Lower leg skin (tissue), 4 donors: ENCODE measurements at regions not wholly inside any gene's neighbourhood (a gene's known extent, or its start where the extent isn't known, plus 50 kb on each side); places are given as distances from the start of the nearest gene placed in this dataset.
"Not testable (repeated sequence)": the region's sequence is repeated elsewhere in the genome, so short reads cannot be mapped to it uniquely, and the experiment has no call there.

Source experiments
- DNase-seq, 2 donors: peaks; one replicate each; pipeline ENCODE4 v3.0.0-alpha.2; 2019; ENCODE audit warnings: low spot score in 2 of 2
- H3K4me3 ChIP-seq: fragments of 200-600 bp; sonication (generic); 2 replicates; pipeline ENCODE4 v1.5.1; 2017; ENCODE audit warnings: mild to moderate bottlenecking, low read depth; ENCODE audit not compliant: poor library complexity, severe bottlenecking
- POLR2A ChIP-seq, 2 donors: fragments of 450-650 bp; IDR thresholded peaks; one replicate each; pipeline ENCODE4 v1.6.1; 2016 to 2017; ENCODE audit warnings: antibody characterized with exemption in 2 of 2, mild to moderate bottlenecking in 1 of 2, moderate library complexity in 1 of 2
- WGBS, 2 donors: methylation state at CpG; one replicate each; pipeline ENCODE4 v1.1.5; 2018; 5-methylcytosine and 5-hydroxymethylcytosine counted together
- intact Hi-C: fragments of 100-400 bp; cut with DNase I; formaldehyde crosslinking; loops from one replicate; pipeline ENCODE4 v1.15.0; 2023; ENCODE audit warnings: low total_unique reads
- TF ChIP-seq, protein P1 (sequence below), 3 donors: fragments of 450-650 bp; IDR thresholded peaks; one replicate each; pipeline ENCODE4 v1.5.1; 2016; ENCODE audit warnings: antibody characterized with exemption in 3 of 3, mild to moderate bottlenecking in 3 of 3, moderate library complexity in 2 of 3

DNA sequence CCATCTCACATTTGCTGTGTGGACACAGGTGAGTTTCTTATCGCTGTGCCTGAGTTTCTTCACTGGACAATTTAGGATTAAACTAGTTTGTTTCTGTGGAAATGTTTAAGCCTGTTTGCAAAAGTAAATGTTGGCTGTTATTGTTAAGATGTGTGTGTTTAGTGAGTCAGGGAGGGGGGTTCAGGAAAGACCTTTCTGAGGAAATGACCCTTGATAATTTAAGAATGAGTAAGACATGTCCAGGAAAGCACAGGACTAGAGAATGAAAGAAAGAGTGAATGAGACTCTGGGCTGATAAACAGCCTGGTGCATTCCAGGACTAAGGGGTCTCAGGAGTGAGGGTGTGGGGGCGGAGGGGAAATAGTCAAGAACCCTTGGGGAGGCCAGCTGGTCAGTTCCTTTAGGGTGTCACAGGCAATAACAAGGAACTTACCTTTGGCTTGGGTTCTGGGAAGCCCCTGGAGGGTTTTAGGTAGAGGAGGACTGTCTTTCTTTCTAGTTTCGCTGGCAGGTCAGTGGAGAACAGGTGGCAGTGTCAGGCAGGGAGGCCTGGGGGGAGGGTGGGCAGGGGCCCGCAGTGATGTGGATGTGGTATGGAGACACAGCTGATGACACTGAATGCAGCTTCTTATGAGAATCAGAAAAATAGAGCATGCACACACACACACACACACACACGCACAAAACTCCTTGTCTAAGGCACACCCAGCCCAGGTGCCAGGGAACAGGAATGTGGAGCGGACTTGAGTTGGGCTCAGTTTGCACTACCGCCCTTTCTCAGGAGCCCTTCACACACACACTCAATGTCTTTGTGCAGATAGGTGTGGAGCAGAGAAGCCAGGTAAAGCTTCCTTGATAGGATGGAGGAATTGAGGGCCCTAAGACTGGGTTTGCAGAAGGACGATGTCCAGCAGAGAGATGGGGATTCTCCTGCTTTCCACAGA is 1005.5 kb downstream of the VRK1 start:
- WGBS, 2 donors: 94% methylated on average over 8 of the region's 8 CpGs
- no peak overlapping the region for H3K4me3 ChIP-seq
- TF ChIP-seq POLR2A (IDR thresholded peaks at IDR 0.05): no peak
- TF ChIP-seq, protein P1, sequence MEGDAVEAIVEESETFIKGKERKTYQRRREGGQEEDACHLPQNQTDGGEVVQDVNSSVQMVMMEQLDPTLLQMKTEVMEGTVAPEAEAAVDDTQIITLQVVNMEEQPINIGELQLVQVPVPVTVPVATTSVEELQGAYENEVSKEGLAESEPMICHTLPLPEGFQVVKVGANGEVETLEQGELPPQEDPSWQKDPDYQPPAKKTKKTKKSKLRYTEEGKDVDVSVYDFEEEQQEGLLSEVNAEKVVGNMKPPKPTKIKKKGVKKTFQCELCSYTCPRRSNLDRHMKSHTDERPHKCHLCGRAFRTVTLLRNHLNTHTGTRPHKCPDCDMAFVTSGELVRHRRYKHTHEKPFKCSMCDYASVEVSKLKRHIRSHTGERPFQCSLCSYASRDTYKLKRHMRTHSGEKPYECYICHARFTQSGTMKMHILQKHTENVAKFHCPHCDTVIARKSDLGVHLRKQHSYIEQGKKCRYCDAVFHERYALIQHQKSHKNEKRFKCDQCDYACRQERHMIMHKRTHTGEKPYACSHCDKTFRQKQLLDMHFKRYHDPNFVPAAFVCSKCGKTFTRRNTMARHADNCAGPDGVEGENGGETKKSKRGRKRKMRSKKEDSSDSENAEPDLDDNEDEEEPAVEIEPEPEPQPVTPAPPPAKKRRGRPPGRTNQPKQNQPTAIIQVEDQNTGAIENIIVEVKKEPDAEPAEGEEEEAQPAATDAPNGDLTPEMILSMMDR (IDR thresholded peaks at IDR 0.05): no peak
- DNase-seq: no peak
- intact Hi-C loops: no loop called here

DNA sequence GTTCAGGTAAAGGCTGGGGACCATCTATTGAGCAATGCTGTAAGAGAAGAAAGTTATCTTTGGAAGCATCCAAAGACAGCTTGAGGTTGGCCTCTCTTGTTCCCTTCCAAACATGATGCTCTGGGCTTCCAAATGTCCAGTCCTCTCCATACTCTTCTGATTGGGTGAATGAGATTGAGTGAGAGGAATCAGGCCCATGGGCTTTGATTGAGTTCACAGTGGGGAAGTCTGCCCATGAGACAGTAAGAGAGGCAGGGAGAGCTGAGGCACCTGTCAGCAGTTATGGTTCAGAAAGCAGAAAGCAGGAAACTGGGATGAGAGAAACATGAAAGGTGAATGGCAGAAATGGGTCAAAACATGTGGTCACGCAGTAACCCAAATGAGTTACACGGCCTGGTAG is 1006.9 kb downstream of the VRK1 start:
- WGBS, 2 donors: 66 to 70% methylated on average over 2 of the region's 2 CpGs
- TF ChIP-seq POLR2A (IDR thresholded peaks at IDR 0.05): no peak
- TF ChIP-seq, protein P1 (IDR thresholded peaks at IDR 0.05): no peak
- intact Hi-C loops: no loop called here
- H3K4me3 ChIP-seq: no peak overlapping the region
- DNase-seq: no peak

DNA sequence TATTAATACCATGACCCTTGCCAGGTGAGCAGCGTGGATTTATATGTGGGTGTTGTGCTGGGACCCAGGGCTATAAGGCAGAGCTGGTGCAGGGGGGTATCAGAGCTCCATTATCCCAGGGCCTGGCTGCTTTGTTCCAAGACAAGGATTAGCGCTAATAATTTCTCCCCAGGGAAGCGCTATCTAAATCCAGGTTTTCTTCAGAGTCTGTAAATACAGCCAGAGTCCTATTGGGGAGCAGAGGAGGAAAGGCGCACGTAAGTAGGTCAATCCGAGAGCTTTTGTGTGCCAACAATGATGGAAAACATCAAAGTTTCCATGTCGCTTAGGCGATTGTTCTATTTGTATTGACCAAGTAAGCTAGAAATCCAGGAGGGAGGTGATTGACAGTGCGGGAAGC is 1009.7 kb downstream of the VRK1 start:
- H3K4me3 ChIP-seq: no peak overlapping the region
- WGBS, 2 donors: 60 to 69% methylated on average over 9 of the region's 9 CpGs
- intact Hi-C loops: no loop called here
- DNase-seq: no peak
- TF ChIP-seq, protein P1 (IDR thresholded peaks at IDR 0.05): no peak
- no peak for TF ChIP-seq POLR2A (IDR thresholded peaks at IDR 0.05)

DNA sequence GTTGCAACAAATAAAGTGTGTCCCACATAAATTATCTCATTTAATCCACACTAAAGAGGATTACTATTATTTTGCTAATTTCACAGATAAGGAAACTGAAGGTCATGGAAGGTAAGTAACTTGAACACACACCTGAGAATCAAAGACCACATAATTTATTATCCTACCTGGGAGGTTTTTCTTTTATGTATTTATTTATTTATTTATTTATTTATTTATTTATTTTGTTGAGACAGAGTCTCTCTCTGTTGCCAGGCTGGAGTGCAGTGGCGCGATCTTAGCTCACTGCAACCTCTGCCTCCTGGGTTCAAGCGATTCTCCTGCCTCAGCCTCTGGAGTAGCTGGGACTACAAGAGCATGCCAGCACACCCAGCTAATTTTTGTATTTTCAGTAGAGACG is 1011.4 kb downstream of the VRK1 start:
- DNase-seq, H3K4me3 ChIP-seq, intact Hi-C loops: not testable (repeated sequence)
- 92 to 96% methylated on average over 4 of the region's 4 CpGs for WGBS, 2 donors

DNA sequence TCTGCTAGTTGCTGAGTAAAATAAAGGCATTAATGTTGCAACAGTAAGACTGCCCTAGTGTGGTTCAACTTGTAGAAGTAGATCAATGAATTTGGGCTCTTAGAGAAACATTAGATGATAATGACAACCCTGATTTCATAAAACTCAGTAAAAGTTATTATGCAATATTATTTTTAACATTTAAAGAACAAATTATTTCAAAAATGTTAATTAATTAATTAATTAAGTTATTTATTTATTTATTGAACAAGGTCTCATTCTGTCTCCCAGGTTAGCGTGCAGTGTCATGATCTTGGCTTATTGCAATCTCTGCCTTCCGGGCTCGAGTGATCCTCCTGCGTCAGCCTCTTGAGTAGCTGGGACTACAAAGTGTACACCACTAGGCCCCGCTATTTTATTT is 1016.4 kb downstream of the VRK1 start:
- intact Hi-C loops: no loop called here
- WGBS, 2 donors: 95% methylated on average over 5 of the region's 5 CpGs

DNA sequence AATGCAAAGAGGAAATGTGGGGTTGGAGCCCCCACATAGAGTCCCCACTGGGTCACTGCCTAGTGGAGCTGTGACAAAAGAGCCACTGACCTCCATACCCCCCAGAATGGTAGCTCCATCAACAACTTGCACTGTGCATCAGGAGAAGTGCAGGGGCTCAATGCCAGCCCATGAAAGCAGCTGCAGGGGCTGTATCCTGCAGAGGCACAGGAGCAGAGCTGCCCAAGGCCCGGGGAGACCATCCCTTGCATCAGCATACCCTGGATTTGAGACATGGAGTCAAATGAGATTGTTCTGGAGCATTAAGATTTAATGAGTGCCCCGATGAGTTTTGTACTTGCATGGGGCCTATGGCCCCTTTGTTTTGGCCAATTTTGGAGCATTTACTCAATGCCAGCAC is 1023.6 kb downstream of the VRK1 start:
- intact Hi-C loops: no loop called here
- WGBS, 2 donors: 81 to 95% methylated on average over 2 of the region's 2 CpGs
- H3K4me3 ChIP-seq: no peak overlapping the region
- TF ChIP-seq, protein P1 (IDR thresholded peaks at IDR 0.05): no peak
- no peak for TF ChIP-seq POLR2A (IDR thresholded peaks at IDR 0.05)
- DNase-seq: no peak

More for the DNA sequence above, 1016.4 kb downstream of the VRK1 start:
- no peak overlapping the region for H3K4me3 ChIP-seq
- DNase-seq: no peak
- TF ChIP-seq, protein P1 (IDR thresholded peaks at IDR 0.05): no peak
